Stomach (tissue), 8 donors: ENCODE measurements at regions not wholly inside any gene's neighbourhood (a gene's known extent, or its start where the extent isn't known, plus 50 kb on each side); places are given as distances from the start of the nearest gene placed in this dataset.

Experiments
- DNase-seq, 2 donors: peaks; one replicate each; pipeline versions ENCODE4 v3.0.0 to v3.0.0-alpha.2; 2013 to 2019
- H3K27ac ChIP-seq, 5 donors: fragments of 200-600 bp in 4 of 5; sonication (generic) in 4 of 5; one replicate each; pipeline ENCODE4 v1.5.1; 2013 to 2019; ENCODE audit warnings: mild to moderate bottlenecking in 1 of 5, moderate library complexity in 1 of 5
- H3K27me3 ChIP-seq, 3 donors: fragments of 200-600 bp; sonication (generic); one replicate each; pipeline ENCODE4 v1.5.1; 2017 to 2019; ENCODE audit warnings: mixed run types in 1 of 3
- H3K36me3 ChIP-seq, 4 donors: fragments of 200-600 bp; sonication (generic); 1 replicate in 3 of 4; 2 replicates in 1 of 4; pipeline ENCODE4 v1.5.1; 2016 to 2019
- H3K4me1 ChIP-seq, 4 donors: fragments of 200-600 bp; sonication (generic); one replicate each; pipeline ENCODE4 v1.5.1; 2016 to 2019
- H3K4me3 ChIP-seq, 4 donors: fragments of 200-600 bp; sonication (generic) in 3 of 4; one replicate each; pipeline ENCODE4 v1.5.1; 2016 to 2019; ENCODE audit warnings: mild to moderate bottlenecking in 1 of 4
- H3K9me3 ChIP-seq, 4 donors: fragments of 200-600 bp; sonication (generic); one replicate each; pipeline ENCODE4 v1.5.1; 2016 to 2019
- EP300 ChIP-seq: sonication (generic); formaldehyde crosslinking; IDR thresholded peaks from one replicate; pipeline ENCODE4 v1.6.1; 2017; ENCODE audit warnings: antibody characterized with exemption
- POLR2A ChIP-seq, 4 donors: fragments of 450-650 bp; IDR thresholded peaks; one replicate each; pipeline ENCODE4 v1.6.1; 2016; ENCODE audit warnings: antibody characterized with exemption in 4 of 4, control low read depth in 2 of 4, mild to moderate bottlenecking in 1 of 4, moderate library complexity in 1 of 4
- POLR2AphosphoS5 ChIP-seq, 3 donors: sonication (generic); formaldehyde crosslinking; IDR thresholded peaks; one replicate each; pipeline ENCODE4 v1.6.1; 2016; ENCODE audit warnings: antibody characterized with exemption in 3 of 3
- WGBS, 5 donors: extraction: QIAGEN DNeasy Blood & Tissue Kit in 3 of 5; methylation state at CpG; one replicate each; pipeline versions ENCODE4 v1.1.5 to v1.1.7; 2013 to 2018; 5-methylcytosine and 5-hydroxymethylcytosine counted together
- intact Hi-C: fragments of 100-400 bp; cut with DNase I; formaldehyde crosslinking; loops from one replicate; pipeline ENCODE4 v1.15.1; 2023; ENCODE audit warnings: low total_unique reads
- TF ChIP-seq, protein P1 (sequence below), 7 experiments: fragments of 450-650 bp in 4 of 7; fragments of 200-600 bp in 3 of 7; sonication (generic) in 3 of 7; IDR thresholded peaks; one replicate each; pipeline ENCODE4 v1.5.1; 2016 to 2019; ENCODE audit warnings: antibody characterized with exemption in 7 of 7, control low read depth in 2 of 7, mild to moderate bottlenecking in 1 of 7
- donor health status: healthy with polysubstance abuse.
- donor health status: Bipolar disorder and iron deficiency.
- donor health status: healthy.

DNA sequence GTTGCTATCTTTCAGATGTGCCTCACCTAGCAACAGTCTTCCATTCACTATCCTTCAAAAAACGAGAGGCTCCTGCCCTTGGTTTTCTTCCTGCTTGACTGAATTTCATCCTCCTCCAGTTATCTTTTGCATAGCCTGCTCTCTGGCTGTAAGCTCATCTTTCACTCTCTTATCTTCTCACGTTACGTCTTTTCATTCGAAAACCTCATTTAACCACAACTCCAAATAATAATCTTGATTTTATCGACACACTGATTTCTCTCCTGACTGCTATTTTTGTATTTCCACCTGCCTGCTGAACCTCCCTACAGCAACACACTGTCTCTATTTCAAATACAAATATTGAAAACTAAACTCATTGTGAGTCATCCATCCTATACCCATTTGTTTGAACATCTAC lies 230.7 kb upstream of the TMC3 start:
- H3K27ac ChIP-seq: no peak overlapping the region
- no peaks in the 10 kb centered on the region for H3K27me3 ChIP-seq
- H3K4me1 ChIP-seq: no peaks in the 10 kb centered on the region
- intact Hi-C loops: no loop called here
- DNase-seq: no peak
- TF ChIP-seq, protein P1, sequence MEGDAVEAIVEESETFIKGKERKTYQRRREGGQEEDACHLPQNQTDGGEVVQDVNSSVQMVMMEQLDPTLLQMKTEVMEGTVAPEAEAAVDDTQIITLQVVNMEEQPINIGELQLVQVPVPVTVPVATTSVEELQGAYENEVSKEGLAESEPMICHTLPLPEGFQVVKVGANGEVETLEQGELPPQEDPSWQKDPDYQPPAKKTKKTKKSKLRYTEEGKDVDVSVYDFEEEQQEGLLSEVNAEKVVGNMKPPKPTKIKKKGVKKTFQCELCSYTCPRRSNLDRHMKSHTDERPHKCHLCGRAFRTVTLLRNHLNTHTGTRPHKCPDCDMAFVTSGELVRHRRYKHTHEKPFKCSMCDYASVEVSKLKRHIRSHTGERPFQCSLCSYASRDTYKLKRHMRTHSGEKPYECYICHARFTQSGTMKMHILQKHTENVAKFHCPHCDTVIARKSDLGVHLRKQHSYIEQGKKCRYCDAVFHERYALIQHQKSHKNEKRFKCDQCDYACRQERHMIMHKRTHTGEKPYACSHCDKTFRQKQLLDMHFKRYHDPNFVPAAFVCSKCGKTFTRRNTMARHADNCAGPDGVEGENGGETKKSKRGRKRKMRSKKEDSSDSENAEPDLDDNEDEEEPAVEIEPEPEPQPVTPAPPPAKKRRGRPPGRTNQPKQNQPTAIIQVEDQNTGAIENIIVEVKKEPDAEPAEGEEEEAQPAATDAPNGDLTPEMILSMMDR (IDR thresholded peaks at IDR 0.05): no peak
- TF ChIP-seq POLR2A (IDR thresholded peaks at IDR 0.05) (no peak), EP300 (no peak), POLR2AphosphoS5 (IDR thresholded peaks at IDR 0.05) (no peak)
- peaks cover 4 to 22% (median 16%) of the 10 kb centered on the region in 4 donors for H3K9me3 ChIP-seq
- 55 to 67% (median 61%) methylated on average over 5 of the region's 5 CpGs for WGBS, 5 donors
- H3K36me3 ChIP-seq: no peaks in the 10 kb centered on the region
- H3K4me3 ChIP-seq: no peak overlapping the region

DNA sequence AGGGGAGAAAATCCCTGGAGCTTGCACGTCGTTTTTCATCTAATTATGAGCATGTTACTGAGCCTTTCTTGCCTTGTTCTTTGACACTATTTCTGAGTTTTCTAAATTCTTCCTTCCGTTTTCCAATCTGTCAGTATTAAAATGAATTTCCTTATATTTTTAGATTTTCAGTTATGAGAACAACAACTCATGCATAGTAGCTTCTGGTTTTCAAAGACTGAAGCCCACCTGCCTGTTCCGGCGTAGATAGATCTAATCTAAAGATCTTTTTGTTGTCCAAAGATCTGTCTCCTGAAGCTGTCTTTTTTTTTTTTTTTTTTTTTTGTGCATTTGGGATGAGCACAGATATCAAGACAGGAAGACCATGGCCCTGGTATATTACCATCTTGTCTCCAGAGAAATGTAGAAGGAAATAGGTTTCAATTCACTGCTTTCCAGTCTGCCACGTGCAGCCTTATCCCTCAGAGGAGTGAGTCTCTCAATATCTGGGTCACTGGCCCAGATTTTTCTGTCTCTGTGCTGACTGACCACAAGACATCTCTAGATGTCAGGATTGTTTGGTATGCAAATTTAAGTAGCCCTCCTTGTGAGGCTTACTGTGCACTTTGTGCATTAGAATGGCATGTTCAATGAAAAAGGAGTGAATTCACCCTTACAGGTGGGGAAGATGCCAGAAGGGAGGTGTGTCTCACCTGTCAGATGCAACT lies 222.3 kb upstream of the TMC3 start:
- DNase-seq: no peak
- TF ChIP-seq, protein P1 (IDR thresholded peaks at IDR 0.05): no peak
- no peak overlapping the region for H3K4me3 ChIP-seq
- intact Hi-C loops: no loop called here
- no peaks in the 10 kb centered on the region for H3K4me1 ChIP-seq
- H3K36me3 ChIP-seq: no peaks in the 10 kb centered on the region
- H3K27ac ChIP-seq: no peak overlapping the region
- no peaks in the 10 kb centered on the region for H3K27me3 ChIP-seq
- H3K9me3 ChIP-seq: peaks cover 4 to 29% (median 16%) of the 10 kb centered on the region in 4 donors
- 73 to 80% (median 79%) methylated on average over 6 of the region's 6 CpGs for WGBS, 5 donors

DNA sequence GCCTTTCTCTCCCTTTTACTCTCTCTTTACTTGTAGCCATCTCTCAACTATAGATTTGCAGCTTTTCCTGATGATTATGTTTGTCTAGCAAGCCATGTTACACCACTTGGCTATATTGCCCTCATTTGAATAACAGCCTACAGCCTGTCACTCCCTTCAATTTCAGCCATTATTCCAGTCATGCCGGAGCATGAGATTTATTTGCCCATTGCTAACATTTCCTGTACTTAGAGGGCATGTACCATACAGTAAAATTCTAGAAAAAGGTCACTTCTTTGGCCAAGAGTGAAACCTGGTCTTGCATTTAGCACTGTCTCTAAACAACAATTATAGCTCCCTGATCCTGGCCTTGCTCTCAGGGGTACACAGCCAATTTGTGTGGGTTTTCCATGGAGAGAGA lies 221.7 kb upstream of the TMC3 start:
- intact Hi-C loops: no loop called here
- H3K27ac ChIP-seq: no peak overlapping the region
- WGBS, 5 donors: 60 to 74% (median 66%) methylated on average over 1 of the region's 1 CpG

DNA sequence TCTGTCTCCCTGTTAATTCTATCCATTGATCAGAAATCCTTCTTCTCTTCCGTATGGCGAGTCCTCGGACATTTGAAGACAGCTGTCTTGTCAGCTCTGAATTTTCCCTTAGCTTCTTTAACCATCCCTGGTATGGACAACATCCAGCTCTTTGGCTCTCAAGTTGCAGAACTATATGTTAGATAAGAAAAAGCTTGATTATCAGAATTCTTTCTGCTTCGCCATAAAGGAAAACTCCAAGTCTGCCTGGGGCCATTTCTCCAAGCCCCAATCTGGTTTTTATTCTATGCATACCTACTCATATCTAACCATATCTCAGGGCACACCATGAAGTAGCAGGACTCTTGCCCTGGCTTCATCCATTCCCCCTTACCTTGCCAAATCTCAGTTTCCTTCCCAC lies 215.7 kb upstream of the TMC3 start:
- Histone ChIP-seq H3K27ac (no peak overlapping the region), H3K4me1 (no peaks in the 10 kb centered on the region), H3K27me3 (no peaks in the 10 kb centered on the region), H3K4me3 (no peak overlapping the region), H3K9me3 (peaks cover 0 to 6% (median 2%) of the 10 kb centered on the region in 4 donors), H3K36me3 (no peaks in the 10 kb centered on the region)
- intact Hi-C loops: no loop called here
- TF ChIP-seq, protein P1 (IDR thresholded peaks at IDR 0.05): no peak
- TF ChIP-seq POLR2A (IDR thresholded peaks at IDR 0.05): no peak
- TF ChIP-seq POLR2AphosphoS5 (IDR thresholded peaks at IDR 0.05): no peak
- no peak for TF ChIP-seq EP300
- WGBS, 5 donors: 90 to 98% (median 94%) methylated on average over 4 of the region's 4 CpGs
- DNase-seq: no peak

More for the DNA sequence above, 221.7 kb upstream of the TMC3 start:
- Histone ChIP-seq H3K4me1 (no peaks in the 10 kb centered on the region), H3K27me3 (no peaks in the 10 kb centered on the region), H3K4me3 (no peak overlapping the region), H3K9me3 (peaks cover 0 to 24% (median 10%) of the 10 kb centered on the region in 4 donors), H3K36me3 (no peaks in the 10 kb centered on the region)
- DNase-seq: no peak
- TF ChIP-seq, protein P1 (IDR thresholded peaks at IDR 0.05): no peak
- TF ChIP-seq POLR2AphosphoS5 (IDR thresholded peaks at IDR 0.05): no peak
